ENCODE measurements at regions not wholly inside any gene's neighbourhood (a gene's known extent, or its start where the extent isn't known, plus 50 kb on each side); places are given as distances from the start of the nearest gene placed in this dataset.

DNA sequence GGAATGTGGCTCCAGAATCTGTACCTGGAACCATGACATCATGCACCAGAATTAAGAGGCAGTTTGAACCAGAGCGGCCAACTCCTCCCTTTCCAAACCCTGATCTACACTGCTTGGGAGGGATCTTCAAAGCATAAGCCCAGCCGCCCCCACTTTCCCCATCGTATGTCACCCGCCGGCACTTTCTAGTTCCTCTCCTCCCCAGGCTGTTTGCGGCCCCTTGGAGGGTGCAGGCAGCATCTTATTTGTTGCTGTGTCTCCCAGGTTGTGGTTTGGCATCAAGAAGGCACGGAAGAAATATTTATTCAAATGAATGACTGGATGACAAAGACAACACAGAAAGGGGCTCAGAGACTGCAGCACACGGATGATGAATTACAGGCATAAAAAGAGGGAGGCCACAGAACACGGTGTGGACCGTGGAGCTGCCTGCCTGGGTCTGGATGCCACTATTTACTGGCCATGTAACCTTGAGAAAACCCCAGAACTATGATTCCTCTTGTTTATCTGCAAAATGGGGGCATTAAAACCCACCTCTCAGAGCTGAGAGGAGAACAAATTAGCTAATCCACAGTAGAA, 305.8 kb downstream of the EIPR1 start:
- Histone ChIP-seq H3K4me3 (replicated peaks in 1 of 3) (no peak overlapping the region), H3K4me1 (no peaks in the 10 kb centered on the region), H3K36me3 (no peaks in the 10 kb centered on the region), H3K9me3 (no peaks in the 10 kb centered on the region), H3K27ac (no peak overlapping the region), H3K27me3 (no peaks in the 10 kb centered on the region)
- intact Hi-C loops (cut with DNase I) = no loop called here
- 89 to 92% methylated on average over 10 of the region's 10 CpGs for WGBS, 2 donors
- DNase-seq = no peak
- no peak for TF ChIP-seq POLR2A (IDR thresholded peaks at IDR 0.05)
- TF ChIP-seq, protein P1, sequence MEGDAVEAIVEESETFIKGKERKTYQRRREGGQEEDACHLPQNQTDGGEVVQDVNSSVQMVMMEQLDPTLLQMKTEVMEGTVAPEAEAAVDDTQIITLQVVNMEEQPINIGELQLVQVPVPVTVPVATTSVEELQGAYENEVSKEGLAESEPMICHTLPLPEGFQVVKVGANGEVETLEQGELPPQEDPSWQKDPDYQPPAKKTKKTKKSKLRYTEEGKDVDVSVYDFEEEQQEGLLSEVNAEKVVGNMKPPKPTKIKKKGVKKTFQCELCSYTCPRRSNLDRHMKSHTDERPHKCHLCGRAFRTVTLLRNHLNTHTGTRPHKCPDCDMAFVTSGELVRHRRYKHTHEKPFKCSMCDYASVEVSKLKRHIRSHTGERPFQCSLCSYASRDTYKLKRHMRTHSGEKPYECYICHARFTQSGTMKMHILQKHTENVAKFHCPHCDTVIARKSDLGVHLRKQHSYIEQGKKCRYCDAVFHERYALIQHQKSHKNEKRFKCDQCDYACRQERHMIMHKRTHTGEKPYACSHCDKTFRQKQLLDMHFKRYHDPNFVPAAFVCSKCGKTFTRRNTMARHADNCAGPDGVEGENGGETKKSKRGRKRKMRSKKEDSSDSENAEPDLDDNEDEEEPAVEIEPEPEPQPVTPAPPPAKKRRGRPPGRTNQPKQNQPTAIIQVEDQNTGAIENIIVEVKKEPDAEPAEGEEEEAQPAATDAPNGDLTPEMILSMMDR (IDR thresholded peaks at IDR 0.05) = no peak

DNA sequence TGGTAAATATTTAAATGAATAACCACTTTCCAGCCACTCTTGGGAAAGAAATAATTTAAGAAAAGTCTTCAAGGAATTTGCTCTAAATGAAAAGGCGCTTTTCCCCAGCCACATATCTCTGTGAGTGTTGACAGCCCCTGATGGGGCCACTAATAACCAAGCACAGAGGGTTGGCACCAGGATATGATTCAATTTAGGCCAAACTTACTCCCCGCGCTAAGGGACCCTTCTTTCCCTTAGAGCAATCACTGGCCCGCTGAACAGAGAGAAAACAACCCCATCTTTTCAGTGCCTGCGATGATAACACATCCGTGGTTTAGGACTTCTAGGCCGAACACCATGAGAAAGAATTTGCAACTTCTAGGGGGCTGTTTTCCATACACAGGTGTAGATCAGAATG, 310.8 kb downstream of the EIPR1 start:
- DNase-seq = no peak
- H3K36me3 ChIP-seq = no peaks in the 10 kb centered on the region
- 89 to 91% methylated on average over 7 of the region's 7 CpGs for WGBS, 2 donors
- TF ChIP-seq, protein P1 (IDR thresholded peaks at IDR 0.05) = no peak
- TF ChIP-seq POLR2A (IDR thresholded peaks at IDR 0.05) = no peak
- intact Hi-C loops (cut with DNase I) = no loop called here
- no peaks in the 10 kb centered on the region for H3K27me3 ChIP-seq
- H3K4me1 ChIP-seq = no peaks in the 10 kb centered on the region
- H3K9me3 ChIP-seq = no peaks in the 10 kb centered on the region
- H3K4me3 ChIP-seq (replicated peaks in 1 of 3) = no peak overlapping the region
- no peak overlapping the region for H3K27ac ChIP-seq

DNA sequence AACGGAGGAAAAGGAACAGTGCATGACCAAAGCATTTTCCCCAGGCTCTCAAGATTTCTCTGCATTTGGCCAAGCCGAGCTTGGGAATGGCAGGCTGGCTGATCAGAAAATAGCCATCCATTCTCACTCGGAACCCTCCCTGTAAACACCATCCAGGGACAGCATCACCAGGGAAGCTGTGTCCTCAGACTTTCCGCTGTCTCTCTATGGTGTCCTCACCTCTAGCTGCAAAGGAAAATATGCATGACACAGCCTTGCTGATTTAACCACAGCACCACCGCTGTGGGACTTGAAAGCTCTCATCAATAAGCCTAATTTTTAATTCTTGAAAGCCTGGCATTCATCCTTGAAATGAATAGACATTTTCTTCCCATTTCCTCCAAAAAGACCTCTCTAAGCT, 311.7 kb downstream of the EIPR1 start:
- TF ChIP-seq, protein P1 (IDR thresholded peaks at IDR 0.05) = no peak
- TF ChIP-seq POLR2A (IDR thresholded peaks at IDR 0.05) = no peak
- DNase-seq = no peak
- Histone ChIP-seq H3K36me3 (no peaks in the 10 kb centered on the region), H3K27me3 (no peaks in the 10 kb centered on the region), H3K9me3 (no peaks in the 10 kb centered on the region), H3K4me1 (no peaks in the 10 kb centered on the region), H3K27ac (no peak overlapping the region), H3K4me3 (replicated peaks in 1 of 3) (no peak overlapping the region)
- intact Hi-C loops (cut with DNase I) = no loop called here
- 77 to 87% methylated on average over 5 of the region's 5 CpGs for WGBS, 2 donors

DNA sequence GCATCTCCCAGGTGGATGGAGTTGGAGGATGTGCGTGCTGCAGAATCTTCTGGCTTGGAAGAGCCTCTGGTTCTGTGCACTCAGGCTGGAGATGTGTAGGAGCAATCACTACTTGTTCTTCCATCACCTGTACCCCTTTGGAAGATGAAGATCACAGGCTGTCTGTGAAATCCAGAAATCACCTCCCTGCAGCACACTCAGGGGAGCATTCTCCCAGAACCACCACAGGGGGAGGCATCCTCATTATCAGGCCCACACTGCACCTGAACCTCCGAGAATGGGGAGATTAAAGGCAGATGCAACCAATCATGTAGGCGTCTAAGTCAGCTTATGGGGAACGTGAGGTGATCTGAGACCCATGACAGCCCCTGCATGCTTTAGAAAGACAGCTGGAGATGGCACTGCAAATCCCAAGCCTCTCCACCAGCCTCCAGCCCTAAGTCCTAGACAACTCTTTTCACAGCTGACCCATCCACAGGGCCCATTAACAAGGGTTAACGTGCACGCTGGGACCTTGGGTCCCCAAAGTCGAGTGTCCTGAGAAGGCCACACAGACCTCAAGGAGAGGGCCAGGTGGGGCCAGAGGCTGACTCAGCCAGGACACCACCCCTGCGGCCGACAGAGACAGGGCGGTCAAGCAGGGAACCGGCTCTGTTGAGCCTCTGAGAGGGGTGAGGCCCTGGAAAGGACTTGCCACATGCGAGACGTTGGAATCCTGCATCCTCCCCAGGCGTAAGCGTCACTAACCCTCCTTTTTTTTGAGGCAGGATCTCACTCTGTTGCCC, 314.9 kb downstream of the EIPR1 start:
- TF ChIP-seq POLR2A (IDR thresholded peaks at IDR 0.05) = no peak
- TF ChIP-seq, protein P1 (IDR thresholded peaks at IDR 0.05) = no peak
- H3K4me3 ChIP-seq (replicated peaks in 1 of 3) = no peak overlapping the region
- WGBS, 2 donors = 83 to 85% methylated on average over 12 to 13 of the region's 15 CpGs

DNA sequence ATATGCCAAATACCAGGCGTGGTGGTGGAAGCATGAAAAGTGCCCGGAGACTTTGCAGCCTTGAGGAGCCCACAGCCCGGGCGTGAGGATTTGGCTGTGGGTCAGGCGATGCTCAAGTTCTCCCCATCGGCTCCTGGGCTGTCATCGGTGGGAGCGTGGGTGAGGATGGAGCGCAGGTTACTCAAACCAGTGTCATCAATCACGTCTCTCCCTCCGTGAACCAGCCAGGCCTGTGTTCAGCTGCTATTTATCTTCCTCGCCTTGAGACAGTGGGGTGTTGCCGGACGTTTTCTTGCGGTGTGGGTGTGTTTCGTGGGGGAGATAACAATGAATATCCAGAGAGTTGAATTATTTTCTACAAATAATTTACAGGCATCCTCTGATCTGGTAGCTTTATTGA, 317.6 kb downstream of the EIPR1 start:
- TF ChIP-seq, protein P1 (IDR thresholded peaks at IDR 0.05) = no peak
- no peak for TF ChIP-seq POLR2A (IDR thresholded peaks at IDR 0.05)
- H3K9me3 ChIP-seq = no peaks in the 10 kb centered on the region
- intact Hi-C loops (cut with DNase I) = no loop called here
- DNase-seq = no peak
- H3K27me3 ChIP-seq = no peaks in the 10 kb centered on the region
- no peak overlapping the region for H3K27ac ChIP-seq
- WGBS, 2 donors = 84 to 87% methylated on average over 14 to 16 of the region's 16 CpGs
- no peaks in the 10 kb centered on the region for H3K36me3 ChIP-seq
- no peak overlapping the region for H3K4me3 ChIP-seq (replicated peaks in 1 of 3)
- no peaks in the 10 kb centered on the region for H3K4me1 ChIP-seq

More for the DNA sequence above, 314.9 kb downstream of the EIPR1 start:
- intact Hi-C loops (cut with DNase I) = no loop called here
- no peaks in the 10 kb centered on the region for H3K27me3 ChIP-seq
- no peaks in the 10 kb centered on the region for H3K4me1 ChIP-seq
- no peaks in the 10 kb centered on the region for H3K9me3 ChIP-seq
- H3K36me3 ChIP-seq = no peaks in the 10 kb centered on the region
- H3K27ac ChIP-seq = no peak overlapping the region
- no peak for DNase-seq

Measured in thyroid gland (tissue), 4 donors.